Lower lobe of right lung (tissue), 2 donors: ENCODE measurements at regions not wholly inside any gene's neighbourhood (a gene's known extent, or its start where the extent isn't known, plus 50 kb on each side); places are given as distances from the start of the nearest gene placed in this dataset.

ENCODE experiments used
- ATAC-seq, 2 donors: fragments of 200-7000 bp; cut with Tn5 transposase; one replicate each; pipeline ENCODE4 v1.9.1; 2020 to 2022; ENCODE audit warnings: mild to moderate bottlenecking in 2 of 2, moderate library complexity in 2 of 2
- DNase-seq: peaks from one replicate; pipeline ENCODE4 v3.0.0-alpha.2; 2020
- H3K27ac ChIP-seq: fragments of 200-600 bp; one replicate; pipeline ENCODE4 v1.8.0; 2022
- H3K27me3 ChIP-seq: fragments of 200-600 bp; one replicate; pipeline ENCODE4 v1.8.0; 2022; ENCODE audit warnings: low read depth
- H3K36me3 ChIP-seq: fragments of 200-600 bp; one replicate; pipeline ENCODE4 v1.8.0; 2022; ENCODE audit warnings: mild to moderate bottlenecking
- H3K4me1 ChIP-seq: fragments of 200-600 bp; one replicate; pipeline ENCODE4 v1.8.0; 2022
- H3K4me3 ChIP-seq: fragments of 200-600 bp; one replicate; pipeline ENCODE4 v1.8.0; 2022; ENCODE audit warnings: mild to moderate bottlenecking
- H3K9me3 ChIP-seq: fragments of 200-600 bp; one replicate; pipeline ENCODE4 v1.8.0; 2022
- CTCF ChIP-seq: fragments of 200-600 bp; IDR thresholded peaks from one replicate; pipeline ENCODE4 v1.8.0; 2022; ENCODE audit warnings: antibody characterized with exemption, mild to moderate bottlenecking
- intact Hi-C: fragments of 100-400 bp; cut with DNase I; formaldehyde crosslinking; loops from one replicate; pipeline ENCODE4 v1.11.0; 2022
- donor health status: DM: no; HTN: yes; CAD: no; lungs with severe emphysema.

DNA sequence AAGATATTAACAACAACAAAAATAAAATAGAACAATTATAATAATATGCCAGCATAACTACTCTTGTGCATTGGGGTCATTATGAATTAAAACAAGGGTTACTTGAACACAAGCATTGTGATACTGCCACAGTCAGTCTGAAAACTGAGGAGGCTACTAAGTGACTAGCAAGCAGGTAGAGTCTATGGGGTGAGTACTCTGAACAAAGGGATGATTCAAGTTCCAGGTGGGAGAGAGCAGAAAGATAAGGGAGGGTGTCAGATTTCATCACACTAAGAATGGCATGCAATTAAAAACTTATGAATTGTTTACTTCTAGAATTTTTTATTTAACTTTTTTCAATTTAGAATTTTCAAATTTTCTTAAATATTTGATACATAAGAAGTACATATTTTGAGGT, 754.4 kb upstream of the GOLIM4 start:
- ATAC-seq (no peak), DNase-seq (no peak)
- intact Hi-C loops = no loop called here
- Histone ChIP-seq H3K27ac (no peak overlapping the region), H3K9me3 (no peaks in the 10 kb centered on the region), H3K36me3 (no peaks in the 10 kb centered on the region), H3K27me3 (no peaks in the 10 kb centered on the region), H3K4me3 (no peak overlapping the region), H3K4me1 (no peaks in the 10 kb centered on the region)
- no peak for TF ChIP-seq CTCF

- TF ChIP-seq CTCF = peak; percentile 50
- intact Hi-C loops = loop anchor here (5.0 kb wide), 1 partner anchor 635 kb away; no protein-coding TSS in a partner anchor
- no peaks in the 10 kb centered on the region for H3K27me3 ChIP-seq
- no peaks in the 10 kb centered on the region for H3K36me3 ChIP-seq
- DNase-seq (no peak), ATAC-seq (peak in 1 of 2 donors; percentile 54)
- no peaks in the 10 kb centered on the region for H3K9me3 ChIP-seq
- no peak overlapping the region for H3K27ac ChIP-seq
- no peak overlapping the region for H3K4me3 ChIP-seq
- H3K4me1 ChIP-seq = no peaks in the 10 kb centered on the region
Measured at GRCh38 chr3:168847291-168847883, 751.7 kb upstream of the GOLIM4 start.

DNA sequence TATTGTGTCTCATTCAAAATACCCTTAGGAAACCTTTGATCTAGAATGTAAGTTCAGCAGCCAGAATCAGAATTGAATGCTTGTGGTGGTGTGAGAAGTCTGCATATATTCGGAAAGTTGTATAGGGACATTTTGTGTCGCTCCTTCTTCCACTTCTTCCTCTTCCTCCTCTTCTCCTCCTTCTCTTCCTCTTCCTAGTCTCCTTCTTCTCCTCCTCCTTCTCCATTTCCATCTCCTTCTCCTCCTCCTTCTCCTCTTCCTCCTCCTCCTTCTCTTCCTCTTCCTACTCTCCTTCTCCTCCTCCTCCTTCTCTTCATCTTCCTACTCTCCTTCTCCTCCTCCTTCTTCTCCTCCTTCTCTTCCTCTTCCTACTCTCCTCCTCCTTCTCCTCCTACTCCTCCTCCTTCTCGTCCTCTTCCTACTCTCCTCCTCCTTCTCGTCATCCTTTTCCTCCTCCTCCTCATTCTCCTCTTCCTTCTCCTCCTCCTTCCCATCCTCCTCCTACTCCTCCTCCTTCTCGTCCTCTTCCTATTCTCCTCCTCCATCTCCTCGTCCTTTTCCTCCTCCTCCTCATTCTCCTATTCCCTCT, 749.3 kb upstream of the GOLIM4 start:
- H3K9me3 ChIP-seq = no peaks in the 10 kb centered on the region
- no peak for TF ChIP-seq CTCF
- intact Hi-C loops = loop anchor here (5.0 kb wide), 1 partner anchor 633 kb away; no protein-coding TSS in a partner anchor
- no peak overlapping the region for H3K27ac ChIP-seq
- H3K4me1 ChIP-seq = no peaks in the 10 kb centered on the region
- no peak for ATAC-seq
- no peaks in the 10 kb centered on the region for H3K27me3 ChIP-seq
- no peak overlapping the region for H3K4me3 ChIP-seq
- no peaks in the 10 kb centered on the region for H3K36me3 ChIP-seq
- DNase-seq = no peak

GRCh38 chr3:168844472-168844871, 748.7 kb upstream of the GOLIM4 start:
- ATAC-seq (no peak), DNase-seq (no peak)
- no peaks in the 10 kb centered on the region for H3K36me3 ChIP-seq
- TF ChIP-seq CTCF = no peak
- H3K27me3 ChIP-seq = no peaks in the 10 kb centered on the region
- no peaks in the 10 kb centered on the region for H3K4me1 ChIP-seq
- H3K27ac ChIP-seq = no peak overlapping the region
- no peak overlapping the region for H3K4me3 ChIP-seq
- no peaks in the 10 kb centered on the region for H3K9me3 ChIP-seq
- intact Hi-C loops = no loop called here

DNA sequence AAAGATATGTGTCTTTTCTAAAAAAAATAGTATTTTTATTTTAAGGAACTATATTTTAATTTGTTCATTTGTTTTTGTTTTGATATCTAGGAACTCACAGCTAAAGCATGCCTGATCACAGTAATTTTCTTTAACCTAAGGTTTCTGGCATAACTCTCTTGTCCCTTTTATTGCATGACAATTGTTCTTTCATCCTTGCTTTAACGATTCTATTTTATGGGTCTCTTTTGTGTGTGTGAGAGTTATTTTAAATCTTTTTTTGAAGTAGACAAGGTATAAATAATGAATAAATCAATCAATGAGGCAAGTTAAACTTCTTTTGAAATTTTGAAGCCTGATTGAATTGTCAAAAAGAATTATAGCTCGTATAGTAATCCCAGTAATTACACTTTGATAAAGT, 747.8 kb upstream of the GOLIM4 start:
- intact Hi-C loops = no loop called here
- no peak overlapping the region for H3K4me3 ChIP-seq
- no peaks in the 10 kb centered on the region for H3K9me3 ChIP-seq
- DNase-seq (no peak), ATAC-seq (no peak)
- H3K27me3 ChIP-seq = no peaks in the 10 kb centered on the region
- no peak for TF ChIP-seq CTCF
- no peak overlapping the region for H3K27ac ChIP-seq
- no peaks in the 10 kb centered on the region for H3K36me3 ChIP-seq
- H3K4me1 ChIP-seq = no peaks in the 10 kb centered on the region
